ENCODE measurements at regions not wholly inside any gene's neighbourhood (a gene's known extent, or its start where the extent isn't known, plus 50 kb on each side); places are given as distances from the start of the nearest gene placed in this dataset.

DNA sequence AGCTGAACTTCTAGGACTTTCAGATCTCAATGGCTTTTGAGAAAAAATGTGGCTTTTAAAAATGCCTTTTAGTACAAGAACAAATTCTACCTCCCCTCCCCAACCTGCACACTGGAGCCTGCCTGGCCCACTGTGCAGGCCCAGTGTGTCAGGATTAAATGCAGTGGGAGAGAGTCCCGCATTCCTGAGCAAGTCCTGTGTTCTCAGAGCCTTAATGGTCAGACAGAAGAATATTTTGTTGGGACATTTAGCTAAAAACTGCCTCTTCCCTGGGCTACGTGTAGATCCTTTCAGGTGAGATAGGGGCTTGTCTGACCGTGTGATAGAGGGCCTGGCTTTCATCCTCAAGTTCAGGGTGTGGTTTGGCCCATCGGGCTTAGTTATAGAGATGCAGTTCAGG is 63.1 kb upstream of the ESRRB start:
- Histone ChIP-seq H3K4me3 (ENCODE audit: low read length) (no peak overlapping the region), H3K4me1 (ENCODE audit: control insufficient read depth, low read length) (peaks cover 6% of the 10 kb centered on the region), H3F3A (ENCODE audit: control insufficient read depth, insufficient read depth) (no peaks in the 10 kb centered on the region), H3K9me3 (ENCODE audit: control insufficient read depth, insufficient read depth, low read length) (no peaks in the 10 kb centered on the region), H3K4me2 (ENCODE audit: low read length) (no peak overlapping the region), H3K27me3 (ENCODE audit: control insufficient read depth, low read length) (peaks cover 41% of the 10 kb centered on the region), H3K79me2 (ENCODE audit: control insufficient read depth, low read length) (no peaks in the 10 kb centered on the region), H3K9me2 (replicated peaks; ENCODE audit: control insufficient read depth, low read length) (no peaks in the 10 kb centered on the region), H3K36me3 (ENCODE audit: control insufficient read depth, low read length) (no peaks in the 10 kb centered on the region), H3K27ac (ENCODE audit: low read depth, low read length) (no peak overlapping the region), H4K20me1 (ENCODE audit: control insufficient read depth, insufficient read depth, low read depth, low read length) (no peaks in the 10 kb centered on the region)
- TF ChIP-seq, protein P1, sequence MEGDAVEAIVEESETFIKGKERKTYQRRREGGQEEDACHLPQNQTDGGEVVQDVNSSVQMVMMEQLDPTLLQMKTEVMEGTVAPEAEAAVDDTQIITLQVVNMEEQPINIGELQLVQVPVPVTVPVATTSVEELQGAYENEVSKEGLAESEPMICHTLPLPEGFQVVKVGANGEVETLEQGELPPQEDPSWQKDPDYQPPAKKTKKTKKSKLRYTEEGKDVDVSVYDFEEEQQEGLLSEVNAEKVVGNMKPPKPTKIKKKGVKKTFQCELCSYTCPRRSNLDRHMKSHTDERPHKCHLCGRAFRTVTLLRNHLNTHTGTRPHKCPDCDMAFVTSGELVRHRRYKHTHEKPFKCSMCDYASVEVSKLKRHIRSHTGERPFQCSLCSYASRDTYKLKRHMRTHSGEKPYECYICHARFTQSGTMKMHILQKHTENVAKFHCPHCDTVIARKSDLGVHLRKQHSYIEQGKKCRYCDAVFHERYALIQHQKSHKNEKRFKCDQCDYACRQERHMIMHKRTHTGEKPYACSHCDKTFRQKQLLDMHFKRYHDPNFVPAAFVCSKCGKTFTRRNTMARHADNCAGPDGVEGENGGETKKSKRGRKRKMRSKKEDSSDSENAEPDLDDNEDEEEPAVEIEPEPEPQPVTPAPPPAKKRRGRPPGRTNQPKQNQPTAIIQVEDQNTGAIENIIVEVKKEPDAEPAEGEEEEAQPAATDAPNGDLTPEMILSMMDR (IDR thresholded peaks at IDR 0.05; ENCODE audit: low read depth, low read length, poor library complexity, severe bottlenecking), result no peak
- no peak for TF ChIP-seq EZH2phosphoT487 (IDR thresholded peaks at IDR 0.05; ENCODE audit: borderline replicate concordance, low read length)

DNA sequence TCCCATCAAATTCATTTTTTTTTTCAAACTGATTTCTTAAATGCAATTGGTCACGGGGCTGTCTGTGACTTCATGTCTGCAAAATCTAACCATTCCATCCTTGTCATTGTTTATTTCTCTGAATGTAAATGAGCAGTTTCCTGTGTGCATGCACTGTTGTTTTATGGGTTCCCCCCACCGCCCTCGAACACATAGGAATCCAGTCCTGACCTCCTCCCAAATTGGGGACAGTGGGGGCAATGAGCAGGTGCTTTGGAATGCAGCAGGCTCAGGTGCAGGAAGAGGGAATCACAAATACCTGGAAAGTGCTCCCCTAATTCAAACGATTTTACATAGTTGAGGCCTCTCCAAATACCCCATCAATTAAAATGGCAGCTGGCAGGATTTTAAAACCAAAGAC is 62.6 kb upstream of the ESRRB start:
- Histone ChIP-seq H3K27ac (ENCODE audit: low read depth, low read length) (no peak overlapping the region), H3K4me1 (ENCODE audit: control insufficient read depth, low read length) (peaks cover 6% of the 10 kb centered on the region), H3K9me2 (replicated peaks; ENCODE audit: control insufficient read depth, low read length) (no peaks in the 10 kb centered on the region), H3K36me3 (ENCODE audit: control insufficient read depth, low read length) (no peaks in the 10 kb centered on the region), H3K9me3 (ENCODE audit: control insufficient read depth, insufficient read depth, low read length) (no peaks in the 10 kb centered on the region), H4K20me1 (ENCODE audit: control insufficient read depth, insufficient read depth, low read depth, low read length) (no peaks in the 10 kb centered on the region), H3K79me2 (ENCODE audit: control insufficient read depth, low read length) (no peaks in the 10 kb centered on the region), H3K27me3 (ENCODE audit: control insufficient read depth, low read length) (peaks cover 43% of the 10 kb centered on the region), H3K4me2 (ENCODE audit: low read length) (no peak overlapping the region), H3F3A (ENCODE audit: control insufficient read depth, insufficient read depth) (no peaks in the 10 kb centered on the region), H3K4me3 (ENCODE audit: low read length) (no peak overlapping the region)
- TF ChIP-seq EZH2phosphoT487 (IDR thresholded peaks at IDR 0.05; ENCODE audit: borderline replicate concordance, low read length), result no peak
- TF ChIP-seq, protein P1 (IDR thresholded peaks at IDR 0.05; ENCODE audit: low read depth, low read length, poor library complexity, severe bottlenecking), result no peak

DNA sequence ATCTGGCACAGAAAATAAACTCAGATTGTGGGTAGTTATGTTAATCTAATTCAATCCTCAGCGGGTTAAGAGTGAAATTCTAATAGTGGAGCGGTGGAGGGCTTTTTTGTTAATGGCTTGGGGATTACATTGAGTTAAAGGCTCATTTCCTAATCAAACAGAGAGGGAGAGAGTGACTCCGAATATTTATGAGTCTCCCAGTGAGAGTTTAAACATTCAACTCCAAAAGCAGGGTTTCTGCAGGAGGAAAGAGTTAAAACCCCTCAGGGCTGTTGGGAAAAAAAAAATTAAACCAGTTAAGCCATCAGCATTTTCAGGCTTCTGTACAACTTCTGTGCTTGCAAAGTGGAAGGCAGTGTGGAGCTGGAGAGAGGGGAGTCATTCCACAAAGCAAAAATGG is 62.1 kb upstream of the ESRRB start:
- peaks cover 43% of the 10 kb centered on the region for H3K27me3 ChIP-seq (ENCODE audit: control insufficient read depth, low read length)

More for the DNA sequence above, 62.1 kb upstream of the ESRRB start:
- Histone ChIP-seq H3K4me2 (ENCODE audit: low read length) (no peak overlapping the region), H3K9me2 (replicated peaks; ENCODE audit: control insufficient read depth, low read length) (no peaks in the 10 kb centered on the region), H3K9me3 (ENCODE audit: control insufficient read depth, insufficient read depth, low read length) (no peaks in the 10 kb centered on the region), H3K27ac (ENCODE audit: low read depth, low read length) (no peak overlapping the region), H4K20me1 (ENCODE audit: control insufficient read depth, insufficient read depth, low read depth, low read length) (no peaks in the 10 kb centered on the region), H3K4me1 (ENCODE audit: control insufficient read depth, low read length) (peaks cover 6% of the 10 kb centered on the region), H3F3A (ENCODE audit: control insufficient read depth, insufficient read depth) (no peaks in the 10 kb centered on the region), H3K79me2 (ENCODE audit: control insufficient read depth, low read length) (no peaks in the 10 kb centered on the region), H3K36me3 (ENCODE audit: control insufficient read depth, low read length) (no peaks in the 10 kb centered on the region), H3K4me3 (ENCODE audit: low read length) (no peak overlapping the region)
- no peak for TF ChIP-seq EZH2phosphoT487 (IDR thresholded peaks at IDR 0.05; ENCODE audit: borderline replicate concordance, low read length)
- TF ChIP-seq, protein P1 (IDR thresholded peaks at IDR 0.05; ENCODE audit: low read depth, low read length, poor library complexity, severe bottlenecking), result no peak
